ENCODE measurements at regions not wholly inside any gene's neighbourhood (a gene's known extent, or its start where the extent isn't known, plus 50 kb on each side); places are given as distances from the start of the nearest gene placed in this dataset.

GRCh38 chr5:89694026-89694550 is 715.5 kb downstream of the CETN3 start:
- no peaks in the 10 kb centered on the region for H3K4me1 Mint-ChIP-seq (ENCODE audit: low read depth, unreplicated experiment)
- no peak for TF ChIP-seq CTCF (IDR thresholded peaks at IDR 0.05; ENCODE audit: partially characterized antibody, unreplicated experiment)
- no peak overlapping the region for H3K4me3 Mint-ChIP-seq (ENCODE audit: unreplicated experiment)
- DNase-seq: no peak
- H3K9me3 Mint-ChIP-seq (ENCODE audit: unreplicated experiment): no peaks in the 10 kb centered on the region
- no peaks in the 10 kb centered on the region for H3K27me3 Mint-ChIP-seq (ENCODE audit: unreplicated experiment)
- H3K36me3 Mint-ChIP-seq (ENCODE audit: unreplicated experiment): no peaks in the 10 kb centered on the region
- no peak overlapping the region for H3K27ac Mint-ChIP-seq (ENCODE audit: unreplicated experiment)

GRCh38 chr5:89690331-89690730 is 719.2 kb downstream of the CETN3 start:
- Mint-ChIP-seq H3K27ac (ENCODE audit: unreplicated experiment) (no peak overlapping the region), H3K36me3 (ENCODE audit: unreplicated experiment) (no peaks in the 10 kb centered on the region), H3K4me1 (ENCODE audit: low read depth, unreplicated experiment) (no peaks in the 10 kb centered on the region), H3K27me3 (ENCODE audit: unreplicated experiment) (no peaks in the 10 kb centered on the region), H3K9me3 (ENCODE audit: unreplicated experiment) (no peaks in the 10 kb centered on the region), H3K4me3 (ENCODE audit: unreplicated experiment) (no peak overlapping the region)
- no peak for TF ChIP-seq CTCF (IDR thresholded peaks at IDR 0.05; ENCODE audit: partially characterized antibody, unreplicated experiment)
- no peak for DNase-seq

- no peak overlapping the region for H3K4me3 Mint-ChIP-seq (ENCODE audit: unreplicated experiment)
- no peaks in the 10 kb centered on the region for H3K4me1 Mint-ChIP-seq (ENCODE audit: low read depth, unreplicated experiment)
- no peak for DNase-seq
- no peak for TF ChIP-seq CTCF (IDR thresholded peaks at IDR 0.05; ENCODE audit: partially characterized antibody, unreplicated experiment)
- H3K27me3 Mint-ChIP-seq (ENCODE audit: unreplicated experiment): no peaks in the 10 kb centered on the region
- no peak overlapping the region for H3K27ac Mint-ChIP-seq (ENCODE audit: unreplicated experiment)
- no peaks in the 10 kb centered on the region for H3K9me3 Mint-ChIP-seq (ENCODE audit: unreplicated experiment)
- no peaks in the 10 kb centered on the region for H3K36me3 Mint-ChIP-seq (ENCODE audit: unreplicated experiment)
Observed at GRCh38 chr5:89686081-89686765, 723.3 kb downstream of the CETN3 start.

GRCh38 chr5:89676634-89677033 is 732.9 kb downstream of the CETN3 start:
- no peak for DNase-seq
- TF ChIP-seq CTCF (IDR thresholded peaks at IDR 0.05; ENCODE audit: partially characterized antibody, unreplicated experiment): no peak
- Mint-ChIP-seq H3K4me1 (ENCODE audit: low read depth, unreplicated experiment) (no peaks in the 10 kb centered on the region), H3K9me3 (ENCODE audit: unreplicated experiment) (no peaks in the 10 kb centered on the region), H3K27me3 (ENCODE audit: unreplicated experiment) (no peaks in the 10 kb centered on the region), H3K36me3 (ENCODE audit: unreplicated experiment) (no peaks in the 10 kb centered on the region), H3K27ac (ENCODE audit: unreplicated experiment) (no peak overlapping the region), H3K4me3 (ENCODE audit: unreplicated experiment) (no peak overlapping the region)

- H3K27me3 Mint-ChIP-seq (ENCODE audit: unreplicated experiment): no peaks in the 10 kb centered on the region
- no peaks in the 10 kb centered on the region for H3K9me3 Mint-ChIP-seq (ENCODE audit: unreplicated experiment)
- H3K36me3 Mint-ChIP-seq (ENCODE audit: unreplicated experiment): no peaks in the 10 kb centered on the region
- no peak overlapping the region for H3K27ac Mint-ChIP-seq (ENCODE audit: unreplicated experiment)
- no peaks in the 10 kb centered on the region for H3K4me1 Mint-ChIP-seq (ENCODE audit: low read depth, unreplicated experiment)
- TF ChIP-seq CTCF (IDR thresholded peaks at IDR 0.05; ENCODE audit: partially characterized antibody, unreplicated experiment): no peak
- no peak for DNase-seq
- no peak overlapping the region for H3K4me3 Mint-ChIP-seq (ENCODE audit: unreplicated experiment)
Observed at GRCh38 chr5:89673019-89673418, 736.5 kb downstream of the CETN3 start.
